ENCODE measurements at regions not wholly inside any gene's neighbourhood (a gene's known extent, or its start where the extent isn't known, plus 50 kb on each side); places are given as distances from the start of the nearest gene placed in this dataset.
"Not testable (repeated sequence)": the region's sequence is repeated elsewhere in the genome, so short reads cannot be mapped to it uniquely, and the experiment has no call there.

DNA sequence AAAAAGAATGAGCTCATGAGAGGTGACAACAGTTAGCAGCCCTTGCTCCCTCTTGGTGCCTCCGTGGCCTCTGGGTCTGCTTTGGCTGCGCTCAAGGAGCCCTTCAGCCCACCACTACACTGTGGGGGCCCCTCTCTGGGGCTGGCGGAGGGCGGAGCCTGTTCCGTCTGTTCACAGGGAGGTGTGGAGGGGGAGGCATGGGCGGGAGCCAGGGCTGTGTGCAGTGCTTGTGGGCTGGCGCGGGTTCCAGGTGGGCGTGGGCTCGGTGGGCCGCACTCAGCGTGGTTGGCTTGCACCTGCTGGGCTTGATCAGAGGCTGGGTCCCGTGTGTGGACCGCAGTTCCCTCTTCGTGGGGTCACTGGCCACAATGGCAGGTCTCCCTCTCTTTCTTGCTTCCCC lies 953.4 kb upstream of the PRR20A start:
- DNase-seq: no peak
- Histone ChIP-seq H2AFZ (ENCODE audit: low read length) (no peak overlapping the region), H4K20me1 (ENCODE audit: low read length) (no peaks in the 10 kb centered on the region), H3K4me3 (ENCODE audit: low read length) (no peak overlapping the region), H3K27me3 (ENCODE audit: low read length) (no peaks in the 10 kb centered on the region), H3K79me2 (ENCODE audit: low read length) (no peaks in the 10 kb centered on the region), H3K4me1 (ENCODE audit: insufficient read depth, low read length) (no peaks in the 10 kb centered on the region), H3K36me3 (ENCODE audit: low read depth, low read length) (no peaks in the 10 kb centered on the region), H3F3A (ENCODE audit: low read length, unreplicated experiment) (no peaks in the 10 kb centered on the region), H3K27ac (ENCODE audit: low read length) (no peak overlapping the region), H3K4me2 (ENCODE audit: low read length) (no peak overlapping the region), H3K9me2 (replicated peaks; ENCODE audit: low read length) (no peaks in the 10 kb centered on the region), H3K9me3 (ENCODE audit: low read length) (no peaks in the 10 kb centered on the region), H3K9ac (ENCODE audit: low read length) (no peak overlapping the region)
- intact Hi-C loops (cut with micrococcal nuclease): no loop called here
- CTCF ChIA-PET: no interaction called here
- BruUV-seq (replicated peaks): no TSS peak
- POLR2A ChIA-PET (ENCODE audit: unreplicated experiment): no interaction called here
- TF ChIP-seq EZH2 (IDR thresholded peaks at IDR 0.05; ENCODE audit: low read length, unreplicated experiment) (no peak), EZH2phosphoT487 (IDR thresholded peaks at IDR 0.05; ENCODE audit: borderline replicate concordance, low read length) (no peak)
- TF ChIP-seq, protein P1, sequence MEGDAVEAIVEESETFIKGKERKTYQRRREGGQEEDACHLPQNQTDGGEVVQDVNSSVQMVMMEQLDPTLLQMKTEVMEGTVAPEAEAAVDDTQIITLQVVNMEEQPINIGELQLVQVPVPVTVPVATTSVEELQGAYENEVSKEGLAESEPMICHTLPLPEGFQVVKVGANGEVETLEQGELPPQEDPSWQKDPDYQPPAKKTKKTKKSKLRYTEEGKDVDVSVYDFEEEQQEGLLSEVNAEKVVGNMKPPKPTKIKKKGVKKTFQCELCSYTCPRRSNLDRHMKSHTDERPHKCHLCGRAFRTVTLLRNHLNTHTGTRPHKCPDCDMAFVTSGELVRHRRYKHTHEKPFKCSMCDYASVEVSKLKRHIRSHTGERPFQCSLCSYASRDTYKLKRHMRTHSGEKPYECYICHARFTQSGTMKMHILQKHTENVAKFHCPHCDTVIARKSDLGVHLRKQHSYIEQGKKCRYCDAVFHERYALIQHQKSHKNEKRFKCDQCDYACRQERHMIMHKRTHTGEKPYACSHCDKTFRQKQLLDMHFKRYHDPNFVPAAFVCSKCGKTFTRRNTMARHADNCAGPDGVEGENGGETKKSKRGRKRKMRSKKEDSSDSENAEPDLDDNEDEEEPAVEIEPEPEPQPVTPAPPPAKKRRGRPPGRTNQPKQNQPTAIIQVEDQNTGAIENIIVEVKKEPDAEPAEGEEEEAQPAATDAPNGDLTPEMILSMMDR (conservative IDR thresholded peaks at IDR 0.05; ENCODE audit: low read depth, low read length): no peak
- ATAC-seq: no peak

DNA sequence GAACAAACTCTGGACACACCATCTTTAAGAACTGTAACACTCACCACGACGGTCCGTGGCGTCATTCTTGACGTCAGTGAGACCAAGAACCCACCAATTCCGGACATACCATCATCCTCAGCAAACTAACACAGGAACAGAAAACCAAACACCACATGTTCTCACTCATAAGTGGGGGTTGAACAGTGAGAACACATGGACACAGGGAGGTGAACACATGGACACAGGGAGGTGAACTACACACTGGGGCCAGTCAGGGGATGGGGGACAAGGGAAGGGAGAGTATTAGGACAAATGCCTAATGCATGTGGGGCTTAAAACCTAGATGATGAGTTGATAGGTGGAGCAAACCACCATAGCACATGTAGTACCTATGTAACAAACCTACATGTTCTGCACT lies 952.1 kb upstream of the PRR20A start:
- POLR2A ChIA-PET (ENCODE audit: unreplicated experiment): interaction anchor here (0.6 kb wide), 1 partner anchor 15 kb away, joined by 5 read pairs; no protein-coding TSS in a partner anchor
- intact Hi-C loops (cut with micrococcal nuclease); CTCF ChIA-PET: not testable (repeated sequence)

DNA sequence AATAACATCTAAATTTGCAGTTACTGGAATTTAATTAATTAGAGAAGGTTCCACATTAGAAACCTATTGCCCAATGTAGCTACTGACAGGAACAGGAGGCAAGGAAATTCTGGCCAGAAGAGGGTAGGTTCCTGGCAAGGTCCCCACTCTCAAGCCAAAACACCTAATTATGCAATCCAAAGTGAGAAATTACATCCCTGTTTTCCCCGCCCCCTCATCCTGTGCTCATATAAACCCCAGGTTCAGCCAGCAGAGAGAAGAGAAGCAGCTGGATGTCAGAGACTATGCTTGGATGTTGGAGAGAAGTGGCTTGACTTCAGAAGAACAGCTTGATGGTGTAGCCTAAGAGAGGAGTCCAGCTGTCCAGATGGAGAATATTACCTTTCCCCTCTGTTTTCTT lies 951.3 kb upstream of the PRR20A start:
- DNase-seq (no peak), ATAC-seq (no peak)
- Histone ChIP-seq H3K9me2 (replicated peaks; ENCODE audit: low read length) (no peaks in the 10 kb centered on the region), H4K20me1 (ENCODE audit: low read length) (no peaks in the 10 kb centered on the region), H3K36me3 (ENCODE audit: low read depth, low read length) (no peaks in the 10 kb centered on the region), H2AFZ (ENCODE audit: low read length) (no peak overlapping the region), H3K79me2 (ENCODE audit: low read length) (no peaks in the 10 kb centered on the region), H3K9ac (ENCODE audit: low read length) (no peak overlapping the region), H3K27ac (ENCODE audit: low read length) (no peak overlapping the region), H3K27me3 (ENCODE audit: low read length) (no peaks in the 10 kb centered on the region), H3F3A (ENCODE audit: low read length, unreplicated experiment) (no peaks in the 10 kb centered on the region), H3K4me3 (ENCODE audit: low read length) (no peak overlapping the region), H3K4me2 (ENCODE audit: low read length) (no peak overlapping the region), H3K4me1 (ENCODE audit: insufficient read depth, low read length) (no peaks in the 10 kb centered on the region), H3K9me3 (ENCODE audit: low read length) (no peaks in the 10 kb centered on the region)
- BruUV-seq (replicated peaks): no TSS peak
- intact Hi-C loops (cut with micrococcal nuclease): no loop called here
- CTCF ChIA-PET: no interaction called here
- no peak for TF ChIP-seq EZH2 (IDR thresholded peaks at IDR 0.05; ENCODE audit: low read length, unreplicated experiment)
- POLR2A ChIA-PET (ENCODE audit: unreplicated experiment): no interaction called here

More for the DNA sequence above, 952.1 kb upstream of the PRR20A start:
- not testable (repeated sequence) for H3K9me3 ChIP-seq (ENCODE audit: low read length); ATAC-seq; H2AFZ ChIP-seq (ENCODE audit: low read length); H3K9ac ChIP-seq (ENCODE audit: low read length); H3K9me2 ChIP-seq (replicated peaks; ENCODE audit: low read length); DNase-seq; H3K27ac ChIP-seq (ENCODE audit: low read length); H4K20me1 ChIP-seq (ENCODE audit: low read length); H3K4me2 ChIP-seq (ENCODE audit: low read length); BruUV-seq (replicated peaks); H3K4me1 ChIP-seq (ENCODE audit: insufficient read depth, low read length); H3F3A ChIP-seq (ENCODE audit: low read length, unreplicated experiment); H3K36me3 ChIP-seq (ENCODE audit: low read depth, low read length); H3K79me2 ChIP-seq (ENCODE audit: low read length); H3K4me3 ChIP-seq (ENCODE audit: low read length); H3K27me3 ChIP-seq (ENCODE audit: low read length)

DNA sequence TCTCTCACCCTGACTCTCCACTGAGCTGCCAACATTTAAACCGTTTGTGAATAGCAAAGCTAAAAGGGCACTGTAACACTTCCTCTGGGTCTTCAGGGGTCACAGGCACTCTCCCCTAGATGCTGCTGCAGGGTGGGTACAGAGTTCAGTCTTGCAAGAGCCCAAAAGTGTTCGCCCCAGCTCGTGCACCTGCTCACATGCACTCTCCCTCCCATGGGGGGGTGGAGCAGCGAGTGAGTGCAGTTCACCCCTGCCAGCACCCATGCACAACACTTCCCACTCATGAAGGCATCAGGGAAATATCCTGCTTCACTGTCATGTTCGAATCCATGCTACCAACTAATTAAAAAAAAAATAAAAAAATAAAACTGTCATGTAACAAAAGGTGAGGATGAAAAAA lies 950.7 kb upstream of the PRR20A start:
- H3K9me2 ChIP-seq (replicated peaks; ENCODE audit: low read length): no peaks in the 10 kb centered on the region
- no peaks in the 10 kb centered on the region for H3K79me2 ChIP-seq (ENCODE audit: low read length)
- H3K27ac ChIP-seq (ENCODE audit: low read length): no peak overlapping the region
- H3K4me3 ChIP-seq (ENCODE audit: low read length): no peak overlapping the region
- no peaks in the 10 kb centered on the region for H4K20me1 ChIP-seq (ENCODE audit: low read length)
- H3F3A ChIP-seq (ENCODE audit: low read length, unreplicated experiment): no peaks in the 10 kb centered on the region
- no peaks in the 10 kb centered on the region for H3K36me3 ChIP-seq (ENCODE audit: low read depth, low read length)
- DNase-seq (no peak), ATAC-seq (no peak)
- intact Hi-C loops (cut with micrococcal nuclease): no loop called here
- no peak overlapping the region for H3K4me2 ChIP-seq (ENCODE audit: low read length)
- H3K9me3 ChIP-seq (ENCODE audit: low read length): no peaks in the 10 kb centered on the region
- POLR2A ChIA-PET (ENCODE audit: unreplicated experiment): no interaction called here
- CTCF ChIA-PET: no interaction called here
- no peaks in the 10 kb centered on the region for H3K27me3 ChIP-seq (ENCODE audit: low read length)
- no peak overlapping the region for H3K9ac ChIP-seq (ENCODE audit: low read length)
- H2AFZ ChIP-seq (ENCODE audit: low read length): no peak overlapping the region
- BruUV-seq (replicated peaks): no TSS peak
- TF ChIP-seq EZH2 (IDR thresholded peaks at IDR 0.05; ENCODE audit: low read length, unreplicated experiment) (no peak), EZH2phosphoT487 (IDR thresholded peaks at IDR 0.05; ENCODE audit: borderline replicate concordance, low read length) (no peak)
- TF ChIP-seq, protein P1 (conservative IDR thresholded peaks at IDR 0.05; ENCODE audit: low read depth, low read length): no peak
- no peaks in the 10 kb centered on the region for H3K4me1 ChIP-seq (ENCODE audit: insufficient read depth, low read length)

Data from PC-3 (cell line).